HUES48 (cell line): ENCODE measurements at regions not wholly inside any gene's neighbourhood (a gene's known extent, or its start where the extent isn't known, plus 50 kb on each side); places are given as distances from the start of the nearest gene placed in this dataset.

Experiments
- H3K27ac ChIP-seq: one replicate; pipeline ENCODE4 v1.7.0; 2013; ENCODE audit warnings: low read depth, low read length, inconsistent platforms
- H3K27me3 ChIP-seq: 2 replicates; pipeline ENCODE4 v1.6.1; 2013; ENCODE audit warnings: mild to moderate bottlenecking, low read length; ENCODE audit not compliant: control insufficient read depth, insufficient read depth
- H3K36me3 ChIP-seq: 2 replicates; pipeline ENCODE4 v1.6.1; 2013; ENCODE audit warnings: low read length; ENCODE audit not compliant: control insufficient read depth, insufficient read depth
- H3K4me1 ChIP-seq: 2 replicates; pipeline ENCODE4 v1.6.1; 2013; ENCODE audit warnings: mild to moderate bottlenecking, low read length; ENCODE audit not compliant: control insufficient read depth, insufficient read depth
- H3K4me3 ChIP-seq: 2 replicates; pipeline ENCODE4 v1.5.1; 2013; ENCODE audit warnings: mild to moderate bottlenecking, low read depth, low read length
- H3K9ac ChIP-seq: 2 replicates; pipeline ENCODE4 v1.6.1; 2013; ENCODE audit warnings: mild to moderate bottlenecking, low read depth, low read length, moderate library complexity
- H3K9me3 ChIP-seq: 2 replicates; pipeline ENCODE4 v1.6.1; 2013; ENCODE audit warnings: low read length; ENCODE audit not compliant: control insufficient read depth, insufficient read depth

GRCh38 chrX:125778261-125778660 is 387.8 kb downstream of the DCAF12L2 start:
- peaks cover 56% of the 10 kb centered on the region for H3K4me1 ChIP-seq
- no peaks in the 10 kb centered on the region for H3K9me3 ChIP-seq
- H3K27me3 ChIP-seq: no peaks in the 10 kb centered on the region
- H3K27ac ChIP-seq: no peak overlapping the region
- H3K4me3 ChIP-seq: no peak overlapping the region
- no peak overlapping the region for H3K9ac ChIP-seq
- no peaks in the 10 kb centered on the region for H3K36me3 ChIP-seq

DNA sequence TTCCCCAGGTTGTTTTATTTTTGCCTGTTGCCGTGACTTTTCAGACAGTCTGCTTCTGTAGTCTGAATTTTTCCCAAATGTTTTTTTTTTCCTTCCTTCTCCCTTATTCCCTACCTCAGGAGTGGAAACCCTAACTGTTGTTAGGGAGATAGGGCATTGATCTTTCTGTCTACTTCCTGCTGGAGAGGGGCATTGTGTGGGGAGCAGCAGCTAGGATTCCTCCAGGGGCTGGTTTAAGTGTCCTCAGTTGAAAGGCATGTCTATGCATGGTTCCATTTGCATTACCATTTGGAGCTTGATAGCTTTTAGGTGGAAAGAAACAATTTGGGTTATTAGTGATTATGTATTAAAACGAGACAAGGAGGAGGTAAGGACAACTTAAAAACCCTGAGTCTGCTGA is 383.9 kb downstream of the DCAF12L2 start:
- no peak overlapping the region for H3K9ac ChIP-seq
- H3K4me1 ChIP-seq: peaks cover 56% of the 10 kb centered on the region
- no peaks in the 10 kb centered on the region; the same call in 1 of the 2 replicates for H3K9me3 ChIP-seq
- H3K4me3 ChIP-seq: no peak overlapping the region
- no peak overlapping the region for H3K27ac ChIP-seq
- no peaks in the 10 kb centered on the region for H3K36me3 ChIP-seq
- no peaks in the 10 kb centered on the region for H3K27me3 ChIP-seq

- no peaks in the 10 kb centered on the region for H3K27me3 ChIP-seq
- H3K36me3 ChIP-seq: no peaks in the 10 kb centered on the region
- H3K9ac ChIP-seq: no peak overlapping the region
- H3K4me1 ChIP-seq: peaks cover 24% of the 10 kb centered on the region
- H3K27ac ChIP-seq: no peak overlapping the region
- H3K4me3 ChIP-seq: no peak overlapping the region
- H3K9me3 ChIP-seq: peaks cover 11% of the 10 kb centered on the region
Observed at GRCh38 chrX:125786316-125786715, 379.8 kb downstream of the DCAF12L2 start.

DNA sequence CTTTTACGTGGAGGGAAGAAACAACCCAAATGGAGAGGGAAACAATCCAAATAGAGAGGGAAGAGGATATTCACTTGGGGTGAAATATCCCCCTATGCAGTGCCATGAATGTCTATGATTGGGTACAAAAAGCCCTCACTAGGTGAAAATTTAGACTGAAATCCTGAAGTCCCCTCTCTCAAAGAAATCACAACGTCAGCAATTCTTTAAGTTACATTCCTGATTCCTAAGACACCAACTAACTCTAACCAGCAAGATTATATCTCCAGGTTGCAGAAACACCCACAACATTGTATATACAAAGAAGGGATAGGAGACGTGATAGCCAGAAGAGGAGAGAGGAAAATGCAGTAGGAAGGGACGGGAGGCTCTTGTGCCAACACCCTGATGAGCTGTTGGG is 374.3 kb downstream of the DCAF12L2 start:
- Histone ChIP-seq H3K4me1 (0 out of 2 replicates have a peak, but pooled peaks cover under 1% of the 10 kb centered on the region), H3K36me3 (no peaks in the 10 kb centered on the region), H3K4me3 (no peak overlapping the region), H3K27me3 (no peaks in the 10 kb centered on the region), H3K27ac (no peak overlapping the region), H3K9me3 (peaks cover 13% of the 10 kb centered on the region), H3K9ac (no peak overlapping the region)

DNA sequence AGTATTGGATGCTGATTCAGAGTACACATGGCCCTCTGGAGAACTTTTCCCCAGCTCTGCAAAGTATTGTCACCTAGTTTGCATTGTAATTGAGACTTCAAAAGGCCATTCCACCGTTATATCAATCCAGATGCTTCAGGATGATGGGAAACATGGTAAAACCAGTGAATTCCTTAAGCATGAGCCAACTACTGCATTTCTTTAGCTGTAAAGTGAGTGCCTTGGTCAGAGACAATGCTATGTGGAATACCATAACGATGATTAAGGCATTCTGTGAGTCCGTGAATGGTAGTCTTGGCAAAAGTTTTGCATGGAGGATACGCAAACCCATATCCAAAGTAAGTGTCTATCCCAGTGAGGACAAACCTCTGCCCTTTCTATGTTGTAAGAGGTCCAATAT is 355.2 kb downstream of the DCAF12L2 start:
- H3K9ac ChIP-seq: no peak overlapping the region
- H3K4me3 ChIP-seq: no peak overlapping the region
- no peaks in the 10 kb centered on the region for H3K9me3 ChIP-seq
- no peaks in the 10 kb centered on the region for H3K36me3 ChIP-seq
- H3K27ac ChIP-seq: no peak overlapping the region
- no peaks in the 10 kb centered on the region for H3K4me1 ChIP-seq
- H3K27me3 ChIP-seq: no peaks in the 10 kb centered on the region

- peaks cover 5% of the 10 kb centered on the region for H3K9me3 ChIP-seq
- H3K36me3 ChIP-seq: no peaks in the 10 kb centered on the region
- no peak overlapping the region for H3K4me3 ChIP-seq
- no peaks in the 10 kb centered on the region for H3K27me3 ChIP-seq
- H3K4me1 ChIP-seq: peaks cover 7% of the 10 kb centered on the region
- H3K27ac ChIP-seq: no peak overlapping the region
- H3K9ac ChIP-seq: no peak overlapping the region
Observed at GRCh38 chrX:125826080-125826479, 340.0 kb downstream of the DCAF12L2 start.

DNA sequence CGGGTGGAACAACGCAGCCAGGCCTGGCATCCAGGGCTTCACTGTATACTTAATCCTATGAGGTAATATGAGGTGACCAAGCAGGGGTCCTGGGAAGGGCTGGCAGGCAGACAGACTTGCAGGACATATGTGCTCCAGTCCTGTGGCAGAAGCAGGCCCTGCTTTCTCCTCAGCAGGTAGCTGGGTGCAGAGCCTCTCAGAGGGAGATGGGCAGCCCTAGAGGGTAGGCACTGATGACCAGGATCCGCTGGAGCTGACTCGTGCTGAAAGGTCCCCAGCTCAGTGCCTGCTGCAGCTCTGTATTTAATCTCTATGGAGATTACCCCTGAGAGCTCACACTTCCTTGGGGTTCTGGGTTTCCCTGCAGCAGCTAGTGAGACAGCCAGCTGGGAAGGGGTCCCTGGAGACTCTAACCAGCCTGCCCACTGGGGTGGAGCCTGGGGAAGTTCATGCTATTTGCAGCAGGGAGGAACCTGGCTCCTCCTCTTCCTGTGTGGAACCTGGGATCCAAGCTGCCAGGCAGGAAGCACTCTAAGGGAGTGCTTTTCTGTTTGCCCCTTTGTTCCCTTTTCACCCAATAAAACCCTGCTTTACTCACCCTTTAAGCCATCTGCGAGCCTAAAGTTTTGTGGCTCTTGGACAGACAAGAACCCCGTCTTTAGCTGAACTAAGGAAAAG is 339.2 kb downstream of the DCAF12L2 start:
- Histone ChIP-seq H3K27ac (no peak overlapping the region), H3K27me3 (no peaks in the 10 kb centered on the region), H3K9me3 (no peaks in the 10 kb centered on the region), H3K4me3 (no peak overlapping the region), H3K4me1 (peaks cover 7% of the 10 kb centered on the region), H3K36me3 (no peaks in the 10 kb centered on the region), H3K9ac (no peak overlapping the region)

GRCh38 chrX:125846271-125846670 is 319.8 kb downstream of the DCAF12L2 start:
- Histone ChIP-seq H3K27ac (no peak overlapping the region), H3K4me1 (no peaks in the 10 kb centered on the region), H3K9me3 (no peaks in the 10 kb centered on the region), H3K9ac (no peak overlapping the region), H3K36me3 (no peaks in the 10 kb centered on the region), H3K27me3 (no peaks in the 10 kb centered on the region), H3K4me3 (no peak overlapping the region)

- Histone ChIP-seq H3K27me3 (no peaks in the 10 kb centered on the region), H3K4me1 (no peaks in the 10 kb centered on the region), H3K36me3 (no peaks in the 10 kb centered on the region), H3K27ac (no peak overlapping the region), H3K9ac (no peak overlapping the region), H3K4me3 (no peak overlapping the region), H3K9me3 (no peaks in the 10 kb centered on the region)
Observed at GRCh38 chrX:125850693-125851092, 315.4 kb downstream of the DCAF12L2 start.

- Histone ChIP-seq H3K9me3 (peaks cover 27% of the 10 kb centered on the region), H3K4me1 (no peaks in the 10 kb centered on the region), H3K27ac (no peak overlapping the region), H3K4me3 (no peak overlapping the region), H3K36me3 (no peaks in the 10 kb centered on the region), H3K9ac (no peak overlapping the region), H3K27me3 (no peaks in the 10 kb centered on the region)
Observed at GRCh38 chrX:125883169-125883568, 282.9 kb downstream of the DCAF12L2 start.

- H3K4me3 ChIP-seq: no peak overlapping the region
- no peaks in the 10 kb centered on the region; the same call in 1 of the 2 replicates for H3K9me3 ChIP-seq
- no peaks in the 10 kb centered on the region for H3K4me1 ChIP-seq
- H3K36me3 ChIP-seq: no peaks in the 10 kb centered on the region
- no peak overlapping the region for H3K27ac ChIP-seq
- no peak overlapping the region for H3K9ac ChIP-seq
- no peaks in the 10 kb centered on the region for H3K27me3 ChIP-seq
Observed at GRCh38 chrX:125894947-125895346, 271.1 kb downstream of the DCAF12L2 start.
